NCI-H2196 treated with DMSO at 0.1 percent for 48 hours (cell line): ENCODE measurements at regions not wholly inside any gene's neighbourhood (a gene's known extent, or its start where the extent isn't known, plus 50 kb on each side); places are given as distances from the start of the nearest gene placed in this dataset.

Experiments
- DNase-seq: peaks from one replicate; lab custom pipeline; 2025; ENCODE audit not compliant: unreplicated experiment; lab: John Stamatoyannopoulos, UW

DNA sequence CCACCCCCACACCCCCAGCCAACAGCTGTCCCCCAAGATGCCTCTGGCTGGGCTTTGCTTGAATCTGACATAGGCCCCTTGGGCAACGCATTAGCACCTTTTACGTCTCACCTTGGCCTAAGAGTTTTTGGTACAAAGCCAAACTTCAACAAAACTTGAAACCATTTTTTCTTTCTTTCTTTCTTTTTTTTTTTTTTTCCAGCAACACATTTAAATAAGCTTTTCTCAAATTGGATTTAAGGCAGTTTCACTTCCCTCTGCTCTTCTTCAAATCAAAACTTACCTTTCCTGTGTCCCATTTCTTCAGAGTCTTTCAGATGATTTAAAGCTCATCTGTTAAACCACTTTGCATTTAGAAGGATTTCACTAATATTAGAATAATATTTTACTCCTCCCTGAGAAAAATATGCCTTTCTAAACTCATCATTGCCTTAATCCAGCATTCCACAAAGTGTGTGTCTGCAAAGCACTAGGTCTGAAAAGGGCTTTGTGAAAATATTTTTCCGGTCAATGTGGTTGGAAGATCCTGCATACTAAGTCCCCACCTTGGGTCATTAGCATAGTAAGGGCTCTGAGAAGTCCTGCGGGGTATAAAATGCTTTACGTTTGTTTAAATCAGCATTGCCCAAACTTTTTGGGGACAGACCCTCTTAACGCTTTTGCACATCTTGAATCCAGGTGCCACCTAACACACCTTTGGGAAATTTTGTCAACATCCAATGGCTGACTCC is 217.0 kb downstream of the TLE3 start:
- no peak for DNase-seq

GRCh38 chr15:69881302-69881670 is 216.4 kb downstream of the TLE3 start:
- no peak for DNase-seq

DNA sequence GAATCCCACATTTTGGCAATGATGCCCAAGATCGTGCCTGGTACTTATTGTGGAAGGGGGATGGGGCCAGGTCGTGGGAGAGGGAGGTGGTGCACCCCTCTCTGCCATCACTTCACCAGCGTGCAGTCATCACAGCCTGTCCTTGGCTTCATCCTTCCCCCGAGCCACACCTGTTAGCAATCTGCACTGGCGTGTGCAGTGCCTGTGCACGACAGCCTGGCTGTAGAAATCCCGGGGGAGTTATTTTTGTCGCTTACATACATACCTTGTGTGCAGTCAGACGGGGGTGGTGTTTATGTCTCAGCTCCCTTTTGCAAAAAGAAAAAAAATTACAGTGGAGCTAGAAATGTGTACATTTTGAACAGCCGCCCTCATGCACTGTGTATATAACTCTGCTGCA is 216.0 kb downstream of the TLE3 start:
- DNase-seq = no peak

- DNase-seq = no peak
These were observed 214.4 kb downstream of the TLE3 start for GRCh38 chr15:69883306-69883705.

GRCh38 chr15:69885173-69885955 is 212.4 kb downstream of the TLE3 start:
- DNase-seq = no peak

- DNase-seq = no peak
These were observed 210.7 kb downstream of the TLE3 start for GRCh38 chr15:69887009-69887408.

DNA sequence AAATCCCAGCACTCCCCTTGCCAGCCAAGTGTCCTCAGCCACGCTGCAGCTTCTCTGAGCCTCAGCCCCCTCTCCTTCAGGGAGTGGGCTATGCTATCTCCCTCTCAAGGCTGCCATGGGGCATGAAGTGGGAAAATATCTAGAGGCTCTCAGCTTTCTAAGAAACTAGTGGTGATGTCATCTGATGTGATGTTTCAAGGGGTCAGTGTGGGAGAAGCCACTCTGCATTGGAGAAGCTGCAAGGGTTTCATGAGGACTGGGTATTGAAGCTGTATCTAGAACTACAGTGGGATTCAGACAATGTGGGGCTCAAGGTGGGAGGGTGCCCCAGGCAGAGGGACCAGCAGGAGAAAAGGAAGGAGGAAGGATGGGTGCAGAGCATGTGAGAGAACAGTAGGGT is 210.2 kb downstream of the TLE3 start:
- DNase-seq = no peak

- no peak for DNase-seq
These were observed 209.3 kb downstream of the TLE3 start for GRCh38 chr15:69888406-69888805.

GRCh38 chr15:69891070-69891536 is 206.6 kb downstream of the TLE3 start:
- no peak for DNase-seq

GRCh38 chr15:69891606-69892005 is 206.1 kb downstream of the TLE3 start:
- no peak for DNase-seq

GRCh38 chr15:69892351-69892750 is 205.4 kb downstream of the TLE3 start:
- no peak for DNase-seq

DNA sequence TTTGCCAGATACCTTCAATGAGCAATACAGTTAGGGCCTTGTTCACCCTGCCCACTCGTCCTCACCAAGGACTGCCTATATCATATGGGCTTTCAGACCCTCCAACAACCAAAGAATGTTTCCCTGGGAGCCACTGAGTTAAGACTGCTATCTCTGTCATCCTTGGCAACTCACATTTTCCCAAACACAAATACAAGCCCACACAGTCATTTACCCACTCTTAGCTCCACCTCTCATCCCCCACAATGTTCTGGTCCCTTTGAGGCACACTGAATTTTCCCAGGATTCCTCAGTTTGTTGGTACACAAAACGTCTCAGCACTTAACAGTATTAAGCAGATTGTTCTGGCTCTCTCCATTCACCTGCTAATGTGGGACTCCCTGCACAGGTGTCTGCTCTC is 204.6 kb downstream of the TLE3 start:
- no peak for DNase-seq

DNA sequence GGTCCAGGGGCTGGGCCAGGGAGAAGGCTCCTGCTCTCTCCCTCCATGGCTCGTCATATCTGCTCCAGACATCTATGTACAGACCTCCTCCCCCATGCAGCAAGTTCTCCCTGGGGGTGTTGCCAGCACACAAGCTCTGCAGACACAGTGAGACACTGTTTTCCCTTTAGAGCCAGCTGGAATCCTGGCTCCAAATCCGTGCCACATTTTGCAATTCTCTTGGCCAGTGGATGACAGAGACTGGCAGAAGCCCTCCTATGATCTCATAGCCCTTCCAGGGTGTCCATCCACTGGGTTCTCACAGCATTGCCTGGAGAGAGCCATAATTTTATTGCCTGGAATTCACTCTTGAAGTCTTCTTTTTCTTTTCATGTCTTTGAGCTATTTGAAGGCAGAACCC is 203.9 kb downstream of the TLE3 start:
- DNase-seq = peak; percentile 27

DNA sequence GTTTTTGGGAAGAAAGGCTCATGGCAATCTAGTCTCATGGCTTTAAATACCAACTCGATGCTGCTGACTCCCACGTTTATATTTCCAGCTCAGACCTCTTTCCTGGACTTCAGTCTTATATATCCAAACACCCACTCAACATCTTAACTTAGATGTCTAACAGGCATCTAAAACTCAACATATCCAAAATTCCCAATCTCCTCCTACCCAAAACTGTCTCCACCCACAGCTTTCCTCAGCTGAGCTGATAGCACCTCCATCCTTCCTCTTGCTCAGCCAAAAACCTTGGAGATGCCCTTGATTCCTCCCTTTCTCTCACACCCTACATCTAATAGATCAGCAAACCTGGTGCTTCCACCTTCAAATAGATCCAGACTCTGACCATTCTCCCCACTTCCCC is 202.5 kb downstream of the TLE3 start:
- DNase-seq = no peak

- no peak for DNase-seq
These were observed 201.1 kb downstream of the TLE3 start for GRCh38 chr15:69896606-69897005.

DNA sequence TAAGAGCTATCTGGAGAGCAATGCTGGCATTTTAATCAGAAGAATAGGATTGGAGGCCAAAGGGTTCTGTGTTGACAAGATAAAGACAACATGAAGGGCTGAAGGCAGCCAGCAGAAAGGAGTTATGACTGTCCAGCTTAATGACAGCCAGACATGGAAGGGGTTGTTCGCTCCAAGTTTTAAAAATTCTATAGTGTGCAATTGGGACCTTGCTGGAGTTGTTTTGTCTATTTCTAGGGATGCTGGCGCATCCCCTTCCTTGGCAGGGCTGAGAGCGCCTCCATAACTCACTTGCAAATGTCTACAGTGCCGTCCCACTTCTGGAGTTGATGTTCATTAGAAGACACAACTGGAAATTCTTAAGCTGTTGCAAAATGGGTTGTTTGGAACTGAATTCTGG is 200.7 kb downstream of the TLE3 start:
- no peak for DNase-seq

DNA sequence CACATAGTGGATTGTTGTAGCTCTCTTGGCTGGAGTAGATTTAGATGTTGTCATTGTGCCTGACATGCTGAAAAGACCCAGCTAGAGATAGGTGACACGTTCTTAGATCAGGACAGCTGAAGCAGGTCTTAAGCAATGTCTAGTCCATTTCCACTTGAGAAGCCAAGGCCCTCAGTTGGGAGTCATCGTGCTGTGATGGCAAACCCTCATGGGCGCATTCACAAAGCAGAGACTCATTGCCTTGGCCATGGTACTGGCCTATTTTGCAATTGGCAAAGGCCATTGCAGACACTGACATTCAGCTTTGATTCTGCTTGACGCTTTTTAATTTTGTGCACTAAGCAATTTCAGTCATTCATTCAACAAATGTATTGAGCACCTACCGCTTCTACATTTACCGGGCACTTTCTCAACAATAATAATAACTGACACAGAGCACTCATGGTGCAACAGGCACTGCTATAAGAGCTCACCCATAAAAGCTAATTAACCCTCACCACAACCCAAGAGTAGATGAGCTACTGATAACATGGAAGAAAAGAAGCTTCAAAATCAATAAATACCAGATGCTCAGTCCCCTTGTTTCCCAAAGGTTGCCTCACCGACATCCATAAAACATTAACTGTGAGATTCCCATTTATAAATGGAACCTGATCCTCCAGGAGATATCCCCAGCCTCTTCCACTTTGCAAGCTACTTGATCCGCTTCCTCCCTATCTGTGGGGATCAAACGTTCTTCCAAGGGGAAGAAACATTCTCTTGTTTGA is 200.1 kb downstream of the TLE3 start:
- no peak for DNase-seq

- DNase-seq = no peak
These were observed 199.5 kb downstream of the TLE3 start for GRCh38 chr15:69898243-69898642.

GRCh38 chr15:69902414-69903062 is 195.2 kb downstream of the TLE3 start:
- no peak for DNase-seq

DNA sequence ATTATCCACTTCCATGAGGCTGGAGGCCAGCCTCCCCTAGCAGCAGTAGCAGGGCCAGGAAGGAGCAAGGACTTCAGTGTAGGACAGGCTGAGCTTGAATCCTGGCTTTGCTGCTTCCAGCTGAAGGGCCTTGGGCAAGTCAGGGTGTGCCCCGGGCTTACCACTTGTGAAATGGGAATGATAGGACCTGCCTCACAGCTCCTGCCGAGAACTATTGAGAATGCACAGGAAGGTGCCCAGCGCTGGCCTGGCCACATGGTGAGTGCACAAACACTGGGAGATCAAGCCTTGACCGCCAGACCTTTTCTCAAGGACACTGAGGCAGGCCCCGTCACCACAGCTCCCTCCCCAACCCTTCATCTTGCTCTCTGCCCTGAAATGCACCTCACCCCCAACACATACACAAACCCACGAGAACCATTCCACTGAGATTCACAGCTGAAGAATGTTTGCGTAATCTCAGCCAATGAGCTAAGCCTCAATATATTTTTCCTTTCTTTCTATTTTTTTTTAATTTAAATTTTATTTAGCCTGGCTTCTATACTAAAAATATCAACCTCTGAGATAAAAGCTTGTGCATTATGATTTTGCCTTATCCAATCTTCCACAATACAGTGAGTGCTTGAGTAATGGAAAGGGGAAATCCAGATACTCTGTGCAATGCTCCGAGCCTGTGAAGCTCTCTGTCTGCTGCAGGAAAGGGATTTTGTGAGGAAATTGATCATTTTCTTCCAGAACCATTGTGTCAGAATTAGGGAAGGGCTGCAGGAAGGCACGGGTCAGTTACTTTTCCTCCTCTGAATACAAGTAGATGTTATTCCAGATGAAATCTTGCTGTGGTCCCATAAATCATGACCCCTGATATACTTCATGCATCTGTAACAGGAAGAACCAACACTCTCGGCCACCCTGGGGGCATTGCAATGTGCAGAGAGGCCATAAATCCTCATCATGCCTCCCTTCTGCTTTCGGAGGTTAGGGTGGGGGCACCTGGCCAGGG is 193.9 kb downstream of the TLE3 start:
- no peak for DNase-seq
